GM20000 (cell line): ENCODE measurements at regions not wholly inside any gene's neighbourhood (a gene's known extent, or its start where the extent isn't known, plus 50 kb on each side); places are given as distances from the start of the nearest gene placed in this dataset.

Source experiments
- DNase-seq: peaks from one replicate; pipeline ENCODE4 v3.0.0; 2012; ENCODE audit warnings: low spot score
- CTCF ChIP-seq: IDR thresholded peaks from 2 replicates; pipeline ENCODE4 v1.5.1; 2012; ENCODE audit warnings: mild to moderate bottlenecking, control low read depth; ENCODE audit errors: extremely low read depth, missing control alignments

GRCh38 chr18:46338766-46339165, 234.6 kb downstream of the HAUS1 start:
- no peak for TF ChIP-seq CTCF
- DNase-seq, result no peak

- no peak for TF ChIP-seq CTCF
- DNase-seq, result no peak
Measured at GRCh38 chr18:46340716-46341115, 236.5 kb downstream of the HAUS1 start.

GRCh38 chr18:46341986-46342525, 237.9 kb downstream of the HAUS1 start:
- no peak for DNase-seq
- TF ChIP-seq CTCF, result no peak

- no peak for DNase-seq
- no peak for TF ChIP-seq CTCF
Measured at GRCh38 chr18:46343456-46343855, 239.3 kb downstream of the HAUS1 start.

- no peak for TF ChIP-seq CTCF
- DNase-seq, result peak; percentile 67
Measured at GRCh38 chr18:46343931-46344372, 239.8 kb downstream of the HAUS1 start.

GRCh38 chr18:46344416-46345180, 240.4 kb downstream of the HAUS1 start:
- no peak for DNase-seq
- no peak for TF ChIP-seq CTCF

- no peak for TF ChIP-seq CTCF
- no peak for DNase-seq
Measured at GRCh38 chr18:46345181-46345465, 240.9 kb downstream of the HAUS1 start.
